ENCODE measurements at regions not wholly inside any gene's neighbourhood (a gene's known extent, or its start where the extent isn't known, plus 50 kb on each side); places are given as distances from the start of the nearest gene placed in this dataset.
"Not testable (repeated sequence)": the region's sequence is repeated elsewhere in the genome, so short reads cannot be mapped to it uniquely, and the experiment has no call there.

DNA sequence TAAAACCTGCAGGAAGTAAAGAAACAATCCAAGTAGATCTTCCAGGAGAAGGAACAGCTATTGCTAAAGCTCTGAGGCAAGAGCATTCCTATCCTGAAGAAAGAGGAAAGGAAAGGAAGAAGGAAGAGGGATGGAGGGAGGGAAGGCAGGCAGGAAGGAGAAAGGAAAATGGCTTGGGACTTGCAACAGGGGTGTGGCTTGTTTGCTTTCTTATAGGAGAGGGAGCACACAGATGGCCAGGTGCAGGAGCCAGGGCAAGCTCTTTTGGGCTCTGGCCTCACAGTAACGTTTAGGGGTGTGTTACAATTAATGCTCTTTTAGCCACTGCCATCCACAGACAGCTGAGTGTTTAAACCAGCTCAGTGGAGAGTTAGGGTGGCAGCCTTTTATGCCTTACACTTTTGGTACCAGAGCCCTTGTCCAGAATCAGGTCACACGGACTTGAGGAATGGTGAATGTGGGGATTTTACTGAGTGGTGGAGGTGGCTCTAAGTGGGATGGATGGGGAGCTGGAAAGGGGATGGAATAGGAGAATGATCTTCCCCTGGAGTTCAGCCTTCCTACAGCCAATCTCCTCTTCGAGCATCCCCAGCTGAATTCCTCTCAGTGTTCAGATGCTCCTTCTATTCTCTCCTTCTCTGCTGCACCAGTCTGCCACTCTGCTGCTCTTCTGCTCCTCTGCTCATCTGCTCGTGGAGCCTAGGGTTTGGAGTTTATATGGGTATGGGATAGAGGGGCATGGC is 108.7 kb upstream of the SLC39A10 start:
- H3K27me3 ChIP-seq (ENCODE audit: insufficient read depth, low read length): no peaks in the 10 kb centered on the region
- H3K4me3 ChIP-seq (ENCODE audit: low read length): no peak overlapping the region
- no peaks in the 10 kb centered on the region for H3K9me3 ChIP-seq (ENCODE audit: insufficient read depth, low read depth, low read length)
- 92% methylated on average over 4 of the region's 4 CpGs for WGBS
- peaks cover 5% of the 10 kb centered on the region for H3K4me1 ChIP-seq (ENCODE audit: insufficient read depth, low read length)
- no peak overlapping the region for H3K9ac ChIP-seq (ENCODE audit: low read depth, low read length)
- no peak overlapping the region for H3K27ac ChIP-seq (ENCODE audit: low read depth, low read length)
- H3K36me3 ChIP-seq (ENCODE audit: insufficient read depth, low read length): no peaks in the 10 kb centered on the region

- not testable (repeated sequence) for H3K9ac ChIP-seq (ENCODE audit: low read depth, low read length); H3K36me3 ChIP-seq (ENCODE audit: insufficient read depth, low read length); H3K27me3 ChIP-seq (ENCODE audit: insufficient read depth, low read length); H3K4me1 ChIP-seq (ENCODE audit: insufficient read depth, low read length); H3K4me3 ChIP-seq (ENCODE audit: low read length); H3K9me3 ChIP-seq (ENCODE audit: insufficient read depth, low read depth, low read length); H3K27ac ChIP-seq (ENCODE audit: low read depth, low read length)
- WGBS: 96% methylated on average over 47 of the region's 47 CpGs
These were observed 109.7 kb upstream of the SLC39A10 start for GRCh38 chr2:195547268-195547840.

DNA sequence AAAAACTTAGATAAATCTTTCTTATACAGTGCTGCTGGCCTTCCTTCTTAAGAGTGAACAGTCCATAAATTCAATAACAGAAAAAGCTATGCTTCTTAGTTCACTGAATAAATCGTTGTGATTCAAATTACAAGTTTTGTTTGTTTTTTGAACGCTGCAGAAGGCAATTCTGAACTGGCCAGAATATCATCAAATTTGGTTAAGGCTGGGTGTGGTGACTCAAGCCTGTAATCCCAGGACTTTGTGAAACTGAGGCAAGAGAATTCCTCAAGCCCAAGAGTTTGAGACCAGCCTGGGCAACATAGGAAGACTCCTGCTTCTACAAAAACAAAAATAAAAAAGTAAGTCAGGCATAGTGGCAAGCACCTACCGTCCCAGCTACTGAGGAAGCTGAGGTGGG is 111.2 kb upstream of the SLC39A10 start:
- H3K9me3 ChIP-seq (ENCODE audit: insufficient read depth, low read depth, low read length): no peaks in the 10 kb centered on the region
- H3K36me3 ChIP-seq (ENCODE audit: insufficient read depth, low read length): no peaks in the 10 kb centered on the region
- 98% methylated on average over 3 of the region's 3 CpGs for WGBS
- H3K9ac ChIP-seq (ENCODE audit: low read depth, low read length): no peak overlapping the region
- H3K4me1 ChIP-seq (ENCODE audit: insufficient read depth, low read length): peaks cover 5% of the 10 kb centered on the region
- no peaks in the 10 kb centered on the region for H3K27me3 ChIP-seq (ENCODE audit: insufficient read depth, low read length)
- H3K4me3 ChIP-seq (ENCODE audit: low read length): no peak overlapping the region
- no peak overlapping the region for H3K27ac ChIP-seq (ENCODE audit: low read depth, low read length)

GRCh38 chr2:195543902-195544894 is 112.8 kb upstream of the SLC39A10 start:
- no peak overlapping the region for H3K4me3 ChIP-seq (ENCODE audit: low read length)
- no peak overlapping the region for H3K27ac ChIP-seq (ENCODE audit: low read depth, low read length)
- 91% methylated on average over 11 of the region's 11 CpGs for WGBS
- H3K9me3 ChIP-seq (ENCODE audit: insufficient read depth, low read depth, low read length): no peaks in the 10 kb centered on the region
- H3K27me3 ChIP-seq (ENCODE audit: insufficient read depth, low read length): no peaks in the 10 kb centered on the region
- peaks cover 5% of the 10 kb centered on the region for H3K4me1 ChIP-seq (ENCODE audit: insufficient read depth, low read length)
- H3K9ac ChIP-seq (ENCODE audit: low read depth, low read length): no peak overlapping the region
- H3K36me3 ChIP-seq (ENCODE audit: insufficient read depth, low read length): no peaks in the 10 kb centered on the region

DNA sequence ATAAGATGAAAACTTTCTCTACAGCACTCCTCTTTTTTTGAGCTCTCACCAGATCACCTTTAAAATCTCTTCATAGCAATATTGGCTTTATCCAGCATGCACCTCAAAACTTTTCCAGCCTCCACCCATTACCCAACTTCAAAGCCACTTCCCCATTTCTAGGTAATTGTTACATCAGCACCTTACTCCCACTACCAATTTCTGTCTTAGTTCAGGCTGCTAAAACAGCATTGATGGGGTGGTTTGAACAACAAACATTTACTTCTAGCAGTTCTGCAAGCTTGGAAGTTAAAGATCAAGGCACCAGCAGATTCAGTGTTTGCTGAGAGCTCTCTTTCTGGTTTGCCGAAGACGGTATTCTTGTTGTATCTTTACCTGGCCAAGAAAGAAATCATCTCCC is 114.0 kb upstream of the SLC39A10 start:
- Histone ChIP-seq H3K4me1 (ENCODE audit: insufficient read depth, low read length) (peaks cover 5% of the 10 kb centered on the region), H3K27ac (ENCODE audit: low read depth, low read length) (no peak overlapping the region), H3K9ac (ENCODE audit: low read depth, low read length) (no peak overlapping the region), H3K9me3 (ENCODE audit: insufficient read depth, low read depth, low read length) (no peaks in the 10 kb centered on the region), H3K27me3 (ENCODE audit: insufficient read depth, low read length) (no peaks in the 10 kb centered on the region), H3K36me3 (ENCODE audit: insufficient read depth, low read length) (no peaks in the 10 kb centered on the region), H3K4me3 (ENCODE audit: low read length) (no peak overlapping the region)
- 99% methylated on average over 2 of the region's 2 CpGs for whole genome bisulfite sequencing

- Histone ChIP-seq H3K36me3 (ENCODE audit: insufficient read depth, low read length) (no peaks in the 10 kb centered on the region), H3K4me1 (ENCODE audit: insufficient read depth, low read length) (peaks cover 5% of the 10 kb centered on the region), H3K4me3 (ENCODE audit: low read length) (no peak overlapping the region), H3K9ac (ENCODE audit: low read depth, low read length) (no peak overlapping the region), H3K27me3 (ENCODE audit: insufficient read depth, low read length) (no peaks in the 10 kb centered on the region), H3K27ac (ENCODE audit: low read depth, low read length) (no peak overlapping the region), H3K9me3 (ENCODE audit: insufficient read depth, low read depth, low read length) (no peaks in the 10 kb centered on the region)
- whole genome bisulfite sequencing: 71% methylated on average over 4 of the region's 4 CpGs
These were observed 115.0 kb upstream of the SLC39A10 start for GRCh38 chr2:195542067-195542466.

DNA sequence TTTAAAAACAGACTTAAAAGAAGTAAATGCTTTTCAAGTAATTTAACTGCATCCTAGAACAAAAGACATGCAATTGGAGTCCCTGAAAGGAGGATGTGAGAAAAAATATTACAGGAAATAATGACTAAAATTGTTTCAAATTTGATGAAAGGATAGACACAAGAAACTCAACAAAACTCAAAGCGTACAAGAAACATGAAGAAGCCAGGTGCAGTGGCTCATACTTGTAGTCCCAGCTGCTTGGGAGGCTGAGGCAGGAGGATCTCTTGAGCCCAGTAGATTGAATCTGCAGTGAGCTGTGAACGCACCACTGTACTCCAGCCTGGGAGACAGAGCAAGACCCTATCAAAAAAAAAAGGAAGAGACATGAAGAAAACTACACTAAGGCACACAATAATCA is 118.1 kb upstream of the SLC39A10 start:
- H3K36me3 ChIP-seq (ENCODE audit: insufficient read depth, low read length): no peaks in the 10 kb centered on the region
- H3K4me1 ChIP-seq (ENCODE audit: insufficient read depth, low read length): peaks cover 6% of the 10 kb centered on the region; the same call in 1 of the 2 replicates
- no peak overlapping the region for H3K4me3 ChIP-seq (ENCODE audit: low read length)
- no peak overlapping the region for H3K27ac ChIP-seq (ENCODE audit: low read depth, low read length)
- no peaks in the 10 kb centered on the region for H3K9me3 ChIP-seq (ENCODE audit: insufficient read depth, low read depth, low read length)
- no peak overlapping the region for H3K9ac ChIP-seq (ENCODE audit: low read depth, low read length)
- 89% methylated on average over 2 of the region's 2 CpGs for WGBS
- no peaks in the 10 kb centered on the region for H3K27me3 ChIP-seq (ENCODE audit: insufficient read depth, low read length)

GRCh38 chr2:195537811-195538210 is 119.2 kb upstream of the SLC39A10 start:
- Histone ChIP-seq H3K9me3 (ENCODE audit: insufficient read depth, low read depth, low read length) (no peaks in the 10 kb centered on the region), H3K36me3 (ENCODE audit: insufficient read depth, low read length) (no peaks in the 10 kb centered on the region), H3K4me1 (ENCODE audit: insufficient read depth, low read length) (peaks cover 10% of the 10 kb centered on the region), H3K27ac (ENCODE audit: low read depth, low read length) (no peak overlapping the region), H3K4me3 (ENCODE audit: low read length) (no peak overlapping the region), H3K9ac (ENCODE audit: low read depth, low read length) (no peak overlapping the region), H3K27me3 (ENCODE audit: insufficient read depth, low read length) (no peaks in the 10 kb centered on the region)
- 89% methylated on average over 3 of the region's 3 CpGs for WGBS

DNA sequence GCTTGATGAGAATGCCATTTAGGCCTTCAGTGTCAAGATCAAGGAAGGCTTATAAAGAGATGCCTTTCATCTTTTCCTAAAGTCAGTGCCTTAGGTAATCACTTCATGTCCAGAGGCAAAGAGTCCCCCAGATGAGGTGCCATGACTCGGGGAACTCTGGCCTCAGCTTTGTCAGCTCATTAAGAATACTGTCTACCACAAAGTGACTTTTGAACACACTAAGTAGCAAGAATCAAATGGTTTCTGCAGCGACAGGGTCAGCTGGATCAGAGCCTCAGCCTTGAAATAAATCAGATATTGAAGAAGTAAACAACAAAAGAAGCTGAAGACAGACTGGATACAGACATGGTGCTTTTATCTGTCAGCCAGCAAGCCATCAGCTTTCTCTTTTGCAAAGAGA is 120.1 kb upstream of the SLC39A10 start:
- no peaks in the 10 kb centered on the region for H3K27me3 ChIP-seq (ENCODE audit: insufficient read depth, low read length)
- H3K36me3 ChIP-seq (ENCODE audit: insufficient read depth, low read length): no peaks in the 10 kb centered on the region
- H3K9me3 ChIP-seq (ENCODE audit: insufficient read depth, low read depth, low read length): no peaks in the 10 kb centered on the region
- no peak overlapping the region for H3K9ac ChIP-seq (ENCODE audit: low read depth, low read length)
- no peak overlapping the region for H3K4me3 ChIP-seq (ENCODE audit: low read length)
- H3K4me1 ChIP-seq (ENCODE audit: insufficient read depth, low read length): peaks cover 14% of the 10 kb centered on the region
- WGBS: 82% methylated on average over 2 of the region's 2 CpGs
- H3K27ac ChIP-seq (ENCODE audit: low read depth, low read length): no peak overlapping the region

DNA sequence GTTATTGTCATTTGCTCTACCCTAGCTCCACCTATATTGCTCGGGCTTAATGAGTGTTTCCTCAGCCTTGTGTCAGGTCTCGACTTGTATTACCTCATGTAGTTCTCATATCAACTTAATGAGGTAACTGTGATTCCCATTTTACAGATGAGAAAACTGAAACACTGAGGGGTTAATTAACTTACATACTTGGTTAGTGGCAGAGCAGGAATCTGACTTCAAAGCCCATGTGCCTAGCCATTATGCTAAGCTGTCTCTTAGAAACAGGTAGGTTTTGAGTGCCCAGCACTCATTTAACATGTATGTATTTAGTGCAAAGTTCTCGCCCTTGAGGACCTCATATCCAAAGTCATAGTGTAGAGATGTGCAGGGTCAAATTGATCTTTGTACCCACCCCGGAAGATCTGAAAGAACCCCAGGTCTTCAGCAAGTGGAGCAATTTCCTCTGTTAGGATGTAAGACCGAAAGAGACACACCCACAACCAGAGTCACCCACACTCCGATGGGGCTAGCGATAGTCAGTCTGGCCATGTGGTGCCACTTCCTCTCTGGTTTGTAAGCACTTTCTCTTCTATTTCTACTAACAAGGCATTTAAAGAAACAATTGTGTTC is 121.0 kb upstream of the SLC39A10 start:
- no peak overlapping the region for H3K27ac ChIP-seq (ENCODE audit: low read depth, low read length)
- no peaks in the 10 kb centered on the region for H3K27me3 ChIP-seq (ENCODE audit: insufficient read depth, low read length)
- no peak overlapping the region for H3K4me3 ChIP-seq (ENCODE audit: low read length)
- H3K4me1 ChIP-seq (ENCODE audit: insufficient read depth, low read length): peaks cover 14% of the 10 kb centered on the region
- H3K36me3 ChIP-seq (ENCODE audit: insufficient read depth, low read length): no peaks in the 10 kb centered on the region
- H3K9ac ChIP-seq (ENCODE audit: low read depth, low read length): no peak overlapping the region
- WGBS: 89% methylated on average over 7 of the region's 7 CpGs
- no peaks in the 10 kb centered on the region for H3K9me3 ChIP-seq (ENCODE audit: insufficient read depth, low read depth, low read length)

DNA sequence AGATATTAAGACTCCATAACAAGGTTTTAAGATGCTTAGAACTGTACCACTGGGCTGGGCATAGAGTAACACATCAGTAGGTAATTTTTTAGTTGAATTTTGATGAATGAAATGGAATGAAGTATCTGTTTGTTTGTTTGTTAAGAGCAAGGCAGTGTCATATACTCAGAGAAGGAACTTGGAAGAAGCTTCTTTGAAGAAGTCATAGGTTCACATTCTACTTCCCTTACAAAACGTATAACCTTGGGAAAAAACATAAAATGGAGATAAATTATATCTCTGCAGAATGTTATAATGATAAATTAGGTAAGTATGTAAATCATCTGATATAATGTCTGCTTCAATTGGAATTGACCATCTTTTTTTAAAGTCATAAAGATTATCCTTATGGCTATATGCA is 122.1 kb upstream of the SLC39A10 start:
- no CpG with 5 or more reads among the region's 1 CpG for WGBS
- H3K27me3 ChIP-seq (ENCODE audit: insufficient read depth, low read length): no peaks in the 10 kb centered on the region
- no peaks in the 10 kb centered on the region for H3K9me3 ChIP-seq (ENCODE audit: insufficient read depth, low read depth, low read length)
- H3K9ac ChIP-seq (ENCODE audit: low read depth, low read length): no peak overlapping the region
- H3K27ac ChIP-seq (ENCODE audit: low read depth, low read length): no peak overlapping the region
- H3K36me3 ChIP-seq (ENCODE audit: insufficient read depth, low read length): no peaks in the 10 kb centered on the region
- H3K4me1 ChIP-seq (ENCODE audit: insufficient read depth, low read length): peaks cover 14% of the 10 kb centered on the region
- H3K4me3 ChIP-seq (ENCODE audit: low read length): no peak overlapping the region
